H1 (cell line): ENCODE measurements at regions not wholly inside any gene's neighbourhood (a gene's known extent, or its start where the extent isn't known, plus 50 kb on each side); places are given as distances from the start of the nearest gene placed in this dataset.

Experiments
- CTCF ChIA-PET: fragments of 300-600 bp; sonication (Branson Sonifier 250); formaldehyde crosslinking; loops from one replicate; lab custom pipeline; 2021; ENCODE audit not compliant: partially characterized antibody; lab: Charles Lee
- POLR2A ChIA-PET: fragments of 300-600 bp; sonication (Branson Sonifier 250); formaldehyde crosslinking; loops from one replicate; lab custom pipeline; 2021; ENCODE audit warnings: inconsistent platforms; ENCODE audit not compliant: partially characterized antibody; lab: Charles Lee
- DNase-seq, 2 experiments: peaks; one replicate each; pipeline versions ENCODE4 v3.0.0 to v3.0.0-alpha.2; 2010 to 2022; ENCODE audit warnings: low spot score in 2 of 2, low read depth in 1 of 2, mixed read lengths in 1 of 2
- FAIRE-seq: peaks from 2 replicates; lab custom pipeline; 2011; peaks lifted over from hg19 to GRCh38; lab: Jason Lieb, UNC
- H2AFZ ChIP-seq: 2 replicates; pipeline ENCODE4 v1.8.1; 2012; ENCODE audit warnings: low read length, inconsistent platforms
- H2AK5ac ChIP-seq: 2 replicates; pipeline ENCODE4 v1.6.1; 2013; ENCODE audit warnings: low read depth, low read length
- H2BK120ac ChIP-seq: replicated peaks from 2 replicates; pipeline ENCODE3; 2013; ENCODE audit warnings: low read depth, low read length, inconsistent platforms
- H2BK12ac ChIP-seq: 2 replicates; pipeline ENCODE4 v1.6.1; 2013; ENCODE audit warnings: low read depth, low read length
- H2BK15ac ChIP-seq: 2 replicates; pipeline ENCODE4 v1.6.1; 2013; ENCODE audit warnings: low read length
- H2BK20ac ChIP-seq: 2 replicates; pipeline ENCODE4 v1.6.1; 2013; ENCODE audit warnings: low read length
- H2BK5ac ChIP-seq: 2 replicates; pipeline ENCODE4 v1.6.1; 2013; ENCODE audit warnings: low read depth, low read length
- H3K14ac ChIP-seq: 2 replicates; pipeline ENCODE4 v1.6.1; 2013; ENCODE audit warnings: inconsistent platforms; ENCODE audit not compliant: insufficient read length
- H3K18ac ChIP-seq: 2 replicates; pipeline ENCODE4 v1.6.1; 2013; ENCODE audit warnings: low read length; ENCODE audit errors: extremely low read depth
- H3K23ac ChIP-seq: 2 replicates; pipeline ENCODE4 v1.6.1; 2013; ENCODE audit warnings: inconsistent platforms; ENCODE audit not compliant: insufficient read length
- H3K23me2 ChIP-seq: 2 replicates; pipeline ENCODE4 v1.6.1; 2013; ENCODE audit warnings: low read depth, low read length
- H3K27ac ChIP-seq: 2 replicates; pipeline ENCODE4 v1.6.1; 2011; ENCODE audit warnings: low read depth, low read length, inconsistent platforms
- H3K27me3 ChIP-seq, 4 experiments: replicated peaks in 1 of 4; 1 replicate in 1 of 4; 2 replicates in 3 of 4; pipeline versions ENCODE4 v1.6.1 to v1.8.1; 2011 to 2013; ENCODE audit warnings: low read length in 3 of 4, mild to moderate bottlenecking in 3 of 4, inconsistent platforms in 2 of 4, mixed read lengths in 2 of 4, moderate library complexity in 1 of 4; ENCODE audit not compliant: control insufficient read depth in 3 of 4, insufficient read depth in 3 of 4; ENCODE audit errors: extremely low read depth in 1 of 4
- H3K36me3 ChIP-seq, 4 experiments: 2 replicates each; pipeline versions ENCODE4 v1.6.1 to v1.8.1; 2011 to 2013; ENCODE audit warnings: mild to moderate bottlenecking in 4 of 4, low read length in 3 of 4, moderate library complexity in 2 of 4, control low read depth in 1 of 4, inconsistent platforms in 1 of 4; ENCODE audit not compliant: insufficient read depth in 4 of 4, control insufficient read depth in 2 of 4
- H3K4ac ChIP-seq: replicated peaks from 2 replicates; pipeline ENCODE3; 2013; ENCODE audit warnings: low read length, low read depth, mixed read lengths, inconsistent platforms; ENCODE audit not compliant: insufficient read length
- H3K4me1 ChIP-seq, 4 experiments: replicated peaks in 1 of 4; 1 replicate in 1 of 4; 2 replicates in 3 of 4; pipeline versions ENCODE4 v1.6.1 to v1.8.1; 2011 to 2013; ENCODE audit warnings: low read length in 3 of 4, inconsistent platforms in 2 of 4, mixed read lengths in 1 of 4; ENCODE audit not compliant: insufficient read depth in 4 of 4, control insufficient read depth in 3 of 4
- H3K4me2 ChIP-seq, 2 experiments: 2 replicates each; pipeline versions ENCODE4 v1.6.1 to v1.8.1; 2011 to 2013; ENCODE audit warnings: low read depth in 2 of 2, low read length in 2 of 2, control low read depth in 1 of 2, inconsistent platforms in 1 of 2, mild to moderate bottlenecking in 1 of 2; ENCODE audit not compliant: insufficient read depth in 1 of 2
- H3K4me3 ChIP-seq, 4 experiments: fragments of 200-600, 300-600 bp in 1 of 4; sonication (generic), shearing (Covaris generic), sonication (Bioruptor Twin) in 1 of 4; 2 replicates each; pipeline versions ENCODE4 v1.5.1 to v1.8.1; 2011 to 2016; ENCODE audit warnings: low read length in 4 of 4, low read depth in 3 of 4, control low read depth in 2 of 4, inconsistent platforms in 2 of 4, mild to moderate bottlenecking in 2 of 4, mixed read lengths in 1 of 4, moderate library complexity in 1 of 4; ENCODE audit not compliant: insufficient read depth in 2 of 4; ENCODE audit errors: extremely low read depth in 1 of 4
- H3K56ac ChIP-seq: replicated peaks from 2 replicates; pipeline ENCODE3; 2013; ENCODE audit warnings: low read depth, mild to moderate bottlenecking, mixed read lengths, low read length, inconsistent platforms; ENCODE audit not compliant: insufficient read length
- H3K79me1 ChIP-seq: 2 replicates; pipeline ENCODE4 v1.6.1; 2013; ENCODE audit warnings: low read depth, low read length, control low read depth
- H3K79me2 ChIP-seq, 2 experiments: 2 replicates each; pipeline versions ENCODE4 v1.6.1 to v1.8.1; 2012 to 2013; ENCODE audit warnings: low read length in 2 of 2, mild to moderate bottlenecking in 2 of 2, inconsistent platforms in 1 of 2; ENCODE audit not compliant: insufficient read depth in 2 of 2, control insufficient read depth in 1 of 2
- H3K9ac ChIP-seq, 4 experiments: replicated peaks in 1 of 4; 1 replicate in 1 of 4; 2 replicates in 3 of 4; pipeline versions ENCODE4 v1.6.1 to v1.8.1; 2011 to 2013; ENCODE audit warnings: low read depth in 3 of 4, low read length in 3 of 4, control low read depth in 2 of 4, mild to moderate bottlenecking in 2 of 4, moderate library complexity in 2 of 4, inconsistent platforms in 1 of 4; ENCODE audit errors: extremely low read depth in 1 of 4
- H3K9me3 ChIP-seq, 2 experiments: 2 replicates each; pipeline versions ENCODE4 v1.6.1 to v1.8.1; 2012 to 2013; ENCODE audit warnings: mild to moderate bottlenecking in 2 of 2, moderate library complexity in 2 of 2, control low read depth in 1 of 2, inconsistent platforms in 1 of 2, low read depth in 1 of 2, low read length in 1 of 2, mixed read lengths in 1 of 2; ENCODE audit not compliant: insufficient read depth in 2 of 2
- H4K20me1 ChIP-seq, 2 experiments: replicated peaks in 1 of 2; 2 replicates each; pipeline versions ENCODE3 to v1.8.1; 2011 to 2013; ENCODE audit warnings: inconsistent platforms in 2 of 2, low read length in 2 of 2, mild to moderate bottlenecking in 1 of 2; ENCODE audit not compliant: insufficient read depth in 2 of 2, control insufficient read depth in 1 of 2
- H4K5ac ChIP-seq: 2 replicates; pipeline ENCODE4 v1.6.1; 2013; ENCODE audit warnings: low read length, low read depth, mixed read lengths, inconsistent platforms; ENCODE audit not compliant: insufficient read length
- H4K8ac ChIP-seq: 2 replicates; pipeline ENCODE4 v1.8.0; 2013; ENCODE audit warnings: mild to moderate bottlenecking, moderate library complexity, low read length, inconsistent platforms; ENCODE audit not compliant: insufficient read depth; ENCODE audit errors: extremely low read depth
- H4K91ac ChIP-seq: replicated peaks from 2 replicates; pipeline ENCODE3; 2013; ENCODE audit warnings: low read length, mixed read lengths, inconsistent platforms; ENCODE audit not compliant: insufficient read length
- BCL11A ChIP-seq, 2 experiments: IDR thresholded peaks; one replicate each; pipeline ENCODE4 v1.6.1; 2011; ENCODE audit warnings: low read depth in 2 of 2, low read length in 2 of 2, mild to moderate bottlenecking in 2 of 2
- CREB1 ChIP-seq: IDR thresholded peaks from 2 replicates; pipeline ENCODE4 v1.6.1; 2012; ENCODE audit warnings: inconsistent platforms
- EP300 ChIP-seq, 2 experiments: IDR thresholded peaks; 1 replicate in 1 of 2; 2 replicates in 1 of 2; pipeline ENCODE4 v1.6.1; 2011 to 2012; ENCODE audit warnings: low read depth in 2 of 2, low read length in 2 of 2, mild to moderate bottlenecking in 2 of 2, borderline replicate concordance in 1 of 2, inconsistent platforms in 1 of 2, moderate library complexity in 1 of 2
- HDAC2 ChIP-seq, 2 experiments: fragments of 300-600 bp in 1 of 2; sonication (generic) in 1 of 2; IDR thresholded peaks; 2 replicates each; pipeline ENCODE4 v1.6.1; 2011 to 2012; ENCODE audit warnings: low read depth in 2 of 2, low read length in 2 of 2, mild to moderate bottlenecking in 2 of 2, moderate library complexity in 2 of 2, borderline replicate concordance in 1 of 2, inconsistent platforms in 1 of 2
- HDAC6 ChIP-seq: IDR thresholded peaks from one replicate; pipeline ENCODE4 v1.7.1; 2012; ENCODE audit warnings: low read depth, mild to moderate bottlenecking, inconsistent platforms, low read length, moderate library complexity
- PHF8 ChIP-seq: fragments of 200-600 bp; sonication (generic); conservative IDR thresholded peaks from 2 replicates; pipeline ENCODE4 v1.7.1; 2012; ENCODE audit warnings: low read depth, mild to moderate bottlenecking, inconsistent platforms, low read length, moderate library complexity
- TF ChIP-seq, protein P1 (sequence below): IDR thresholded peaks from 2 replicates; pipeline ENCODE4 v1.6.1; 2011; ENCODE audit warnings: low read depth, mild to moderate bottlenecking, low read length; ENCODE audit not compliant: insufficient read depth

DNA sequence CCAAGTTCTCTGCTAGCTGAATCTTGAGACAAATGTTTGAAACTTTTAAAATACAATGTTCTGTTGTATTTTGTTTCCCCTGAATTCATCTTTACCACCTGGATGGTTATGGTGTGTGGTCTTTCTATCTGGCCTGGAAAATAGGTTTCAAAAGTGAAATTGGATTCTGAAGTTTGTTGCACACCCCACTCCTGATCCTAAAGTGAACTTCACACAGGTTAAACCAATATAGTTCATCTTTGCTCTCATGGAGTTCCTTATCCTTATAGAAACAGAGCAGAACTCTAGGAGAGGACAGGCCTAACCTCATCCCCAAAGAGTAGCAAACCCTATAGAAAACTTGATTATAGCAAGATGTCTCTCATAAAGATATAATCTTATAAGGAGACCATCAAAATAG is 179.4 kb upstream of the BCL6 start:
- Histone ChIP-seq H2AK5ac (no peak overlapping the region), H3K9me3 (peaks cover 7 to 11% of the 10 kb centered on the region in 2 experiments; a peak in 2 of 4 replicates), H3K23me2 (no peaks in the 10 kb centered on the region), H3K9ac (no peak overlapping the region), H4K5ac (no peak overlapping the region), H3K79me1 (no peaks in the 10 kb centered on the region), H3K23ac (no peak overlapping the region), H3K4me1 (no peaks in the 10 kb centered on the region), H3K27me3 (no peaks in the 10 kb centered on the region), H4K8ac (no peak overlapping the region), H3K56ac (no peak overlapping the region), H2BK5ac (no peak overlapping the region), H3K27ac (no peak overlapping the region), H3K18ac (no peak overlapping the region), H2BK120ac (no peak overlapping the region), H2BK15ac (no peak overlapping the region), H3K14ac (no peak overlapping the region), H3K4me3 (no peak overlapping the region), H2BK12ac (no peak overlapping the region), H3K36me3 (no peaks in the 10 kb centered on the region; a peak in 1 of 8 replicates), H4K91ac (no peak overlapping the region), H2BK20ac (no peak overlapping the region), H4K20me1 (no peaks in the 10 kb centered on the region), H3K4me2 (no peak overlapping the region), H3K79me2 (no peaks in the 10 kb centered on the region), H3K4ac (no peak overlapping the region), H2AFZ (no peak overlapping the region)
- FAIRE-seq: no peak
- CTCF ChIA-PET: interaction anchor here (1.0 kb wide), 1 partner anchor 44 kb away, joined by 3 read pairs; no protein-coding TSS in a partner anchor
- POLR2A ChIA-PET: no interaction called here
- DNase-seq: no peak
- no peak for TF ChIP-seq CREB1
- TF ChIP-seq HDAC6: no peak
- TF ChIP-seq EP300 (IDR thresholded peaks at IDR 0.05; ENCODE audit: borderline replicate concordance in 1 of 2, low read depth in 2 of 2, low read length in 2 of 2): no peak
- no peak for TF ChIP-seq PHF8
- TF ChIP-seq, protein P1, sequence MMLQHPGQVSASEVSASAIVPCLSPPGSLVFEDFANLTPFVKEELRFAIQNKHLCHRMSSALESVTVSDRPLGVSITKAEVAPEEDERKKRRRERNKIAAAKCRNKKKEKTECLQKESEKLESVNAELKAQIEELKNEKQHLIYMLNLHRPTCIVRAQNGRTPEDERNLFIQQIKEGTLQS: no peak
- no peak for TF ChIP-seq HDAC2 (IDR thresholded peaks at IDR 0.05; ENCODE audit: borderline replicate concordance in 1 of 2, low read depth in 2 of 2, low read length in 2 of 2)
- no peak for TF ChIP-seq BCL11A (IDR thresholded peaks at IDR 0.05; ENCODE audit: low read depth in 2 of 2, low read length in 2 of 2)
